Stimulated activated CD4-positive, alpha-beta T cell treated with anti-CD3 and anti-CD28 coated beads, Interleukin-4, amount 100 ng/mL, for 48 hours (primary cell): ENCODE measurements at regions not wholly inside any gene's neighbourhood (a gene's known extent, or its start where the extent isn't known, plus 50 kb on each side); places are given as distances from the start of the nearest gene placed in this dataset.
"Not testable (repeated sequence)": the region's sequence is repeated elsewhere in the genome, so short reads cannot be mapped to it uniquely, and the experiment has no call there.

Experiments used
- DNase-seq, 2 donors: peaks; one replicate each; pipeline ENCODE4 v3.0.0-alpha.2; 2020; ENCODE audit warnings: low read depth in 2 of 2

DNA sequence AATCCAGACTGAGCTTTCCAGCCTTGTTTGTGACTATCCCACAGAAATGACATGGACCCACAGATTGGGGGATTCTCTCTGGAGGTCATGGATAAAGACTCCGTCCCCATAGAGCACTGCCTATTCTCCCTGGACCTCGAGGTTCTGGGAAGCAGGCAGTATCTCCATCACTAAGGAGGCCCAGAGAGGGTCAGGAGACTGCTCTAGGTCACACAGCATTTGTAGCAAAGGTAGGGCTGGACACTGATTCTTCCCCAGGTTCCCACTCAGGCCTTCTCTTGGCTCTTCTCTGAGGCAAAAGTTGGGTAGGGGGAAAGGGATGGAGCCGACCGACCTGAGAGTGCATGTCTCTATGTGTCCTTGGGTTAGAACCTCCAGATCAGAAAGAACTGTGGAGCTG is 80.9 kb downstream of the PTPRS start:
- DNase-seq, result no peak

- no peak for DNase-seq
These were observed 83.2 kb downstream of the PTPRS start for GRCh38 chr19:5257155-5258045.

- DNase-seq, result no peak
These were observed 84.9 kb downstream of the PTPRS start for GRCh38 chr19:5255602-5256231.

- DNase-seq, result no peak
These were observed 85.7 kb downstream of the PTPRS start for GRCh38 chr19:5254944-5255343.

- no peak for DNase-seq
These were observed 86.1 kb downstream of the PTPRS start for GRCh38 chr19:5254543-5254942.

DNA sequence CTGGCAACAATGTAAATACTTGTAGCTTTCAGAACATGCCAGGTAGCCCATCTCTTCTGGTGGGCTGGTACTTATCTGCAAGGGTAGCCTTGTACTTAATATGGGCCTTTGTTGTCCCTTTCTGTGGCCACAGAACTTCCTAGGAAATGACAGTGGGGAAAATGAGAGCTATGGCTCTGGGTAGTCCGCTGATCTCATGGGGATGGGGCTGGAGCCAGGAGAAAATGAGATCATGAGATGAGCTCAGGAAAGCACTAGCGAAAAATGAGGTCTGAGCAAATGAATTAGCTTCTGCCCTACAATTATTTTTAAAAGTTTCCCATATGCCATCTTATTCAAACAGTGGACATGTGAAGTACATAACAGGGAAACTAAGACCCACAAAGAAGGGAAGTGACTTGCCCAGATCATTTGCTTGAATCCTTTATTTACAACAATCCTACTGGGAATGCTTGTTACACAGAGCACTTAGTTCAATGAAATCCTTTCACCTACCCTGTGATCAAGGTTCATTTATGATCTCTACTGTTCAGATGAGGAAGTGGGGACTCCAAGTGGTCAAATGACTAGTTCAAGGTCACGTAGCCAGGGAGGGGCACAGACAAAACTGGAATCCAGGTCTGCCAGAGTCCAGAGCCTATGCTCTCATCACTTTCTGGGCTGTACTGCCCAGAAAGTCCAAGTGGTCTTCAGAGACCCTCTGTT is 87.1 kb downstream of the PTPRS start:
- no peak for DNase-seq

DNA sequence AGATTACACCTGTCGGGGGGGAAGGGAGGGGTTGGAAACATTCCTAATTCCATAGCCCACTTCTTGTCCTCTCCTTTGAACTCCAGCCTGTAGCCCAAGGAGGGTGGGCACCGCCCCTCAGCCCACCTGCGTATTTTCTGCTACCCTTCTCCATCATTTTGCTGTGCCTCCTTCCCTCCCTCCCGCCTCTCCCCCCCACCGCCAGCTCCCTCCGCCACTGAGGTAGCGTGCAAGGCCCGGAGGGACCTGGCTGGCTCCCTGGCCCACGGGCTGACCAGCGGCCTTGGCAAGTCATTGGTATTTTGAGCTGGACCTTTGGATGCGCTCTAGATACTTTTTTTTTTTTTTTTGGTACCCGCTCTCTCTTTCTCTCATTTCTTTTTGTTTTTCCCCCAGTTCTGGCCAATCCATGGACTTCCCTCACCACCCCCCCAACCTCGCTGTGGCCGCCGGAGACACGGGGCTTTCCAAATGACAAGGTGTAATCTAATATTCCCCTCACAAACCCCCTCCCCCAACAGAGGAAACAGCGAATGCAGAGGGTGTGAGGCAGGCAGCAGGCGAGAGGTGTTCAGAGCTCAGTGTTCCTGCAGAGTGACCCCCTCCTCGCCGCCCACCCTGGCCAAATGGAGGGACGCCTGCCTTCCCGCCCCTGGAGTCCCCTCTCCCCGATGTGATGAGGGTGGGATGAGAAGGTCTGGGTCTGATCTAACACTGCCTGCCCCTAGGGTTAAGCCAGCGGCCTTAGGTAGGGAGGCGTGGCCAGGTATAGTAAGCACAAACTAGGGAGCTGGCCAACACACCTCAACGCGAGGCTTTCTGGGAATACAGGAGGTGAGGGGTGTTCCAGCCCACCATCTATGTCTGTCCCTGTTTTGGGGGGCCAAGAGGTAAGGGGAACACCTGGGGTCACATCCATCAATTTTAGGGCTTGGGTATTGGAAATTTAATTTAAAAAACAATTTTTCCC is 89.2 kb downstream of the PTPRS start:
- no peak for DNase-seq

DNA sequence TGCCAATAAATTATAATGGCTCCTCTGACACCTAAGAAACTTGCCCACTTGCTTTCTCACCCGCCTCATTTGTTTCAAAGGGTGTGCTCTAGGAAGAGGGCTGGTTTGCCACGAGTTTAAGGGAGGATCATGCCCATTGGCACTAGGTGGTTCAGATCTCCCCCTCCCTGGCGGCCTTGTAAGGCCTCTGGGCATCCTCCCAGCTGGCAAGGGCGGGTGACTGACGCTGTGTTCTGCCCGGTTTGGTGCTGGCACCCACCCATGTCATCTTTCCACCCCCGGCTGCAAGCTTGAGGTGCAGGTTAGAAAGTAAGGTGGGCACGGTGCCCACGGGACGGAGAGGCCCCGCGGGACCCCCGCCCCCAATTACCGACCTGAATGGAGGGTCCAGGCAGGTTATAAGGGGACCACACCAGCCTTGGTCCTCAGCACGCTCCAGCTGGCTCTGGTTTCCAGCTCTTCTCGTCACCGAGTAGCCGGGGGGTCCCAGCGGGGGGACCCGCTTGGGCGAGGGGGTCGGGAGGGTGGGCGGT is 90.4 kb downstream of the PTPRS start:
- no peak for DNase-seq

DNA sequence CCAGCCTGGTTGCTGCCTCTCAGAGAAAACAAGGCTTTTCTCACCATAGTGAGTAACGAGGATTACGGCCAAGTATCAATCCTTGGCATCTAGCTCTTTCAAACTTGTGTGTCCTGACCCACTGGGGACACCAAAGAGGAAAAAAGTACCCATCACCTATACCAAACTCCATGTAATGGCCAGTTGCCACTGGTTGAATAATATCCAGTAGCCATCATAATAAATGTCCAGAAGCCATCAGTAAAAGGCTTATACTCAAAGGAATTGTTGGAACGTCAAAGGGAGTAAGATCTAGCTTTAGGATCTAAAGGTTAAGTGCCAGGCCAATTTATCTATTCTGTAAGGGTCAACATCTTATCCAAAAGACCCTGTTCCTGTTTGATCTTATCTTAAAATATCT is 91.1 kb downstream of the PTPRS start:
- no peak for DNase-seq

GRCh38 chr19:5247957-5248705 is 92.5 kb downstream of the PTPRS start:
- DNase-seq, result no peak

- peak; percentile 12 to 15 for DNase-seq
These were observed 94.0 kb downstream of the PTPRS start for GRCh38 chr19:5246554-5247155.

DNA sequence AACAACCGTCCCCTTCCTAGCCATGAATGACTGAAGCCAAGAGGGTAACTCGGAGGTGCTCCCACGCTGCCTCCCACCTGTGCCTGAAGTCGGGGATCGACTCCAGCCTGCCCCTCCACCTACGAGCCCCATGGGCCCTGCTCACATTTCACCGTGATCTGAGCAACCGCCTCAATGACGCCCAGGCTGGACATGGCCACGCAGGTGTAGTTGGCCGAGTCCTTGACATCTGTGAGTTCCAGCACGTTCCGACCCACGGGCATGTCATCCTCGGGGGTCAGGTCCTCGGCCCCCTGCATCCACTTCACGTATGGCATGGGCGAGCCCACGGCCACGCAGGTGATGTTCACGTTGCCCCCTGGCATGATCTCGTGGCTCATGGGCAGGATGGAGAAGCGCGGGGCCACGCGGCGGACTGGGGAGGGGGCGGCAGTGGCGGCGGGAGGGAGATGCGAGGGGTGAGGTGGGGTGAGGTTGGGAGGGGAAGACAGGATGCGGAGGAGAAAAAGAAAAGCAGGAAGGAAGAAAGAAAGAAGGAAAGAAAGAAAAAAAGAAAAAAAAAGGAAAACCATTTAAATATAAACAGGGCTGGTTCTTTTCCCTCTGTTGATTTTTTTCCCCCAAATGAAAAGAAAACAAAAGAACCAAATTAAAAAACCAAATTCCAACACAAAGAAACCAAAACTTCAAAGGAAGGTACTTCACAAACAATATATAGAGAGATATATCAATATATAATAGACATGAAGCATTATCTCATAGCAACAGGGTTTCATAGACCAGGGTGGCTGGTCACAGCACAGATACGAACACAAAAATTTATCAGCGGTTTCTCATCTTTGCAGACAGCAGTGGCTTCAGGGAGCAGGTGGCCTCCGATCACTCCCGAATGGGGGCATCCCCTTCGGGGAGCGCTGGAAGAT is 94.7 kb downstream of the PTPRS start:
- DNase-seq, result no peak

DNA sequence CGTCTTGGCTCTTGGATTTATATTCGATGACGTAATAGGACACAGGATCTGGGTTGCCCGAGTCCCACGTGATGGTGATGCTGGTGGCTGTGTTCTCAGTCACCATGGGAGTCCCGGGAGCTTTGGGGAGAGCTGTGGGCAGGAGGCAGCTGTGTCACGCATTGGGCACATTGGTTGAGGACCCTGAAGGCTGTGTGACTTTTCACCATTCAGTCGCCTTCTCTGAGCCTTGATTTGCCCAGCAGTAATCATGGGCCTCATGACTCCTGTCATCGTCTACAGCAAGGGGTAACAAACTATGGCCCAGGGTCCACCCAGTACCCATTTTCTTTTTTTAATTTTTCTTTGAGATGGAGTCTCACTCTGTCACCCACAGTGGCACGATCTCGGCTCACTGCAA is 96.3 kb downstream of the PTPRS start:
- DNase-seq, result no peak

DNA sequence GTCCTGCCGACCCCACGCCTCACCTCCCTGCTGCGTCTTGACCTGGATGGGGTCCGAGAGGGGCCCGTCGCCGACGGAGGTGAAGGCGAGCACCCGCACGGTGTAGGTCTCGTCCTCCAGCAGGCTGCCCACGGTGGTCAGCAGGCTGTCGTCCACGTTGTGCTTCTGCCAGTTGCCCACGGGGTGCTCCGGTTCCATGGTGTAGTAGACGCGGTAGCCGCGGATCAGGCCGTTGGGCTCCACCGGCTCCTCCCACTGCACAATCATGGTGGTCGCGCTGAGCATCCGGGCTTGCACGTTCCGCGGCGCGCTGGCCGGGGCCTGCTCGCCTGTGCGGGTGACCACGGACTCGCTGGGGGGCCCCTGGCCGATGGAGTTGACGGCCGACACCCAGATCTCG is 96.7 kb downstream of the PTPRS start:
- DNase-seq, result no peak

DNA sequence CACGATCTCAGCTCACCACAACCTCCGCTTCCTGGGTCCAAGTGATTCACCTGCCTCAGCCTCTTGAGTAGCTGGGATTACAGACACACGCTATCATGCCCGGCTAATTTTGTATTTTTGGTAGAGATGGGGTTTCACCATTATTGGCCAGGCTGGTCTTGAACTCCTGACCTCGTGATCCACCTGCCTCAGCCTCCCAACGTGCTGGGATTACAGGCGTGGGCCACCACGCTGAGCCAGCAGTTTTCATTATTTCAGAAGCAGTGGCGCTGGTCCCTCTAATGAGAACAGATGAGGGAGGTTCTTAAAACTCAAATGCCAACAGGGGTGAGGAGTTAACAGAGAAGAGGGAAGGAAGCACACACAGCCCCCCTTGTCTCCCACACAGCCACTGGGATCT is 98.7 kb downstream of the PTPRS start:
- not testable (repeated sequence) for DNase-seq

GRCh38 chr19:5240011-5240410 is 100.6 kb downstream of the PTPRS start:
- no peak for DNase-seq

- no peak for DNase-seq
These were observed 101.9 kb downstream of the PTPRS start for GRCh38 chr19:5238700-5239099.

DNA sequence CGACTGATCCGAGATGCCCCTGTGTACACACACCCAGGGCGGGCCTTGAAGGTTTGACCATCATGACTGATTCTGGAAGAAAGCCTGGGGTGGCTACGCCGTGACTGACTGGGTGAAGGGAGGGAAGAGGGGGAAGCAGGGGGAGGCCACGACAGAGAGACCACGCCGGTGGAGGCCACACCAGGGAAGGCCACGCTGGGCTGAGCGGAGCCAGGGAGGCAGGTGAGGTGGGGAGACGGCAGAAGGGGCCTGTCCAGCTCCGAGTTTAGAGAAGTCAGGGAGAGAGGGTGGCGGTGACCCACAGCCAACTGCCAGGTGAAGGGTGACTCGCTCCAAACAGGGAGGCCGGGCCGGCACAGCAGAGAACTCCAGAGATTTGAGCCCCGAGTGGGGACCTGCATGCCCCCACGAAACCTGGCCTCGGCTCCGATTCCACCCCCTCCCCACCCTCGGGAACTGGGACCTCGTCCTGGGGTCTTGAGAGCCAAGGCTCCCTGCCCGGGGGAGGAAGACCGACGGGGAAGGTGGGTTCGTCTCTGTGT is 102.6 kb downstream of the PTPRS start:
- no peak for DNase-seq
